Stromal cell of bone marrow (primary cell): ENCODE measurements at regions not wholly inside any gene's neighbourhood (a gene's known extent, or its start where the extent isn't known, plus 50 kb on each side); places are given as distances from the start of the nearest gene placed in this dataset.
A peak's percentile ranks its signal among the peaks of the same experiment; 100 is the strongest.

ENCODE experiments used
- DNase-seq: peaks from one replicate; pipeline ENCODE4 v3.0.0-alpha.2; 2012; ENCODE audit warnings: low read depth

- DNase-seq: peak; percentile 50
Measured at GRCh38 chr10:36171953-36172940, 530.2 kb upstream of the FZD8 start.

GRCh38 chr10:36171556-36171952 is 529.5 kb upstream of the FZD8 start:
- no peak for DNase-seq

DNA sequence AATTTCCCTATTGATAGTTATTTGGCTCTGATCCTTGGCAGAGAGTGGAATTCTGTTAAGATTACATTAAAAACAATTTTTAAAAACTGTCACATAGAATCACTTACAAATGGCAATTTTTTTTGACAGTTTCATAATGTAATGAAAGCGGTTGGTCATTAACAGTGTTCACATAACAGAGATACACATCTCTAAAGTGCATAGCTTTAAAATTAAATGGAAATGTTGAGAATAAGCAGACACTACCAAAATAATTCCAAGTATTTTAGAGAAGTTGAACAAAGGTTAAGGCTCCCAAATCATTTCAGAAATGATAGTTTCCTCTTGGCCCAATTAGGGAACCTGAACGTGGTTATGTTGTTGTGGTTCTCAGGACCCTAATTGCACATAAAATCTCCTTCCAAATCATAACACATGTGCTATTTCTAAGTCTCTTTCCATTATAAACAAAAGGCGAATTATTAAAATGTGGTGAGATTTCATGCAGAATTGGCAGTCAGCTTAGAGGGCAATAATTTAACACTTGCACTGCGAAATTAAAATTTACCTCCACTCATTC is 528.9 kb upstream of the FZD8 start:
- DNase-seq: no peak

GRCh38 chr10:36170142-36170719 is 528.1 kb upstream of the FZD8 start:
- no peak for DNase-seq

GRCh38 chr10:36168777-36169176 is 526.7 kb upstream of the FZD8 start:
- no peak for DNase-seq

DNA sequence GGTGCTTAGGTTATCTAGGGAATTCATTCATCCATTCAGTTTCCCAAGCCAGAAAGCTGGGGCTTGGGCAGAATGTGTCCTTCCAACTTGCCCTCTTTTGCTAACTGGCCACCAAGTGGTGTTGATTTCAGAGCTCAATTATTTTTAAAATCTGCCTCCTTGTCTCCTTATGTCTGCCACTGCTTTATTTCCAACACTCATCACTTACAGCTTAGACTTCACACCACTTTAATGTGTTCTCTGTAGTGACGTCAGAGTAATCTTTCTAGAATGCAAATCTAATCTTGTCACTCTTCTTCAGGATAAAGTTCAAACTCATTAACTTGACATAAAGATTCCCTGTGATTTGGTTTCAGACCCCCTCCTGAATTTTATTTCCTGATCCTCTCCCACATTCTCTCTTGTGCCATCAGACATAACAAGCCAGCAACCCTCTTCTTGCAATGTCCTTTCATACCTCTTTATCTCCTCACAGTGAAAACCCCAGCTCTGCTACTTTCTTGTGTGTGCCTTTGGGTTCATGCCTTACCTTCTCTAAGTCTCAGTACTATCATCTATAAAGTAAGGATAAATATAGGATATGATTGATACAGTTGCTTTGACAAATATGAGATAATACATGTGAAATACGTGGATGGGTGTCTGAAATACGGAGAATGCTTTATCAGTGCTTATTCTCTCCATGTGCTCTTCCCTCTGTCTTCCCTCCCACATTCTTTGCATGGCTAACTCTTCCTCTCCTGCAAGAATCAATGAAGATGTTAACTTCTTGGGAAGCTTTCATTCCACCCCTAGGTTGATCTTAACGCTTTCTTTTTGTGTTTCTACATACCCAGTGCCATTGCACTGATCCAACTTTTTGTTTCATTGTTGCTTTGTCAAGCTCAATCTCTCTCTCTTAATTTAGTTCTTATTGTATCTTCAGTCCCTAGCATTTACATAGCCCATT is 522.7 kb upstream of the FZD8 start:
- no peak for DNase-seq

GRCh38 chr10:36163827-36164226 is 521.7 kb upstream of the FZD8 start:
- no peak for DNase-seq

DNA sequence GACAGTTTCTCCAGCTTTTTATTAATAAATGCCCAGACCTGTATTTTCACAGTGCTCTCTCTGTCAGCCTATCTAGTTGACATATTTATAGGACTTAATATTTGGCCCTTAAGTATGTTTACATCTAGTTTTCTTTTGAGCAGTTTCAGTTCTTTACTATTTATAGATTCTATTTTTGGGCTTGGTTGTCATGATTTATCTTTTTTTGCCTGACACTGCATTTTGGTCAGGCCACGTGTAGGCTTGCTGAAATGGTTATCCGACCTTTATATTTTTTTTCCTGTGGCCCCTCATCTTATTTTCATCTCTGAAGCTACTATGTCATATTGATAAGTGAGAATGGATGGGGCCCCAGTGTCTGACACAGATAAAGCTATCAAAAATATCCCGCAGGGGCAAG is 515.4 kb upstream of the FZD8 start:
- DNase-seq: no peak

DNA sequence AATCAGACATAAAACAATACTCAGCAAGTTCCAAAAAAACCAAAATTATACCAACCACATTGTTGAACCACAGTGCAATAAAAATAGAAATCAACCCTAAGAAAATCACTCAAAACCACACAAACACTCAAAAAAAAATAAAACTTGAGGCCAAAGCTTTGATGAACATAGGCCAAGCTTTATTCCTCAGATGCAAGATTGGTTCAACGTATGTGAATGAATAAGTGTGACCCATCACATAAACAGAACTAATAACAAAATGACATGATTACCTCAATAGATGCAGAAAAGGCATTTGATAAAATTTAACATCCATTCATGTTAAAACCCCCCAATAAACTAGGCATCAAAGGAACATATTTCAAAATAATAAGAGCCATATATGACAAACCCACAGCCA is 506.1 kb upstream of the FZD8 start:
- DNase-seq: no peak

DNA sequence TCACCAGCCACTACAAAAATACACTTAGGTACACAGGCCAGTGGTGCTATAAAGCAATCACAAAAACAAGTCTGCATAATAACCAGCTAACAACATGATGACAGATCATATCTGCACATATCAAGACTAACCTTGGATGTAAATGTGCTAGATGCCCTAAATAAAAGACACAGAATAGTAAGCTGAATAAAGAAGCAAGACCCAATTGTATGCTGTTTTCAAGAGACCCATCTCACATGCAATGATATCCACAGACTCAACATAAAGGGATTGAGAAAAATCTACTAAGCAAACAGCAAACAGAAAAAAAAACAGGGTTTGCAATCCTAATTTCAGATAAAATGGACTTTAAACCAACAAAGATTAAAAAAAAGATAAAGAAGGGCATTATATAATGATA is 505.4 kb upstream of the FZD8 start:
- no peak for DNase-seq

GRCh38 chr10:36141856-36142560 is 499.9 kb upstream of the FZD8 start:
- peak; percentile 59 for DNase-seq

- DNase-seq: no peak
Measured at GRCh38 chr10:36129051-36129450, 487.0 kb upstream of the FZD8 start.

- DNase-seq: no peak
Measured at GRCh38 chr10:36126076-36126475, 484.0 kb upstream of the FZD8 start.

GRCh38 chr10:36119455-36119854 is 477.4 kb upstream of the FZD8 start:
- no peak for DNase-seq

DNA sequence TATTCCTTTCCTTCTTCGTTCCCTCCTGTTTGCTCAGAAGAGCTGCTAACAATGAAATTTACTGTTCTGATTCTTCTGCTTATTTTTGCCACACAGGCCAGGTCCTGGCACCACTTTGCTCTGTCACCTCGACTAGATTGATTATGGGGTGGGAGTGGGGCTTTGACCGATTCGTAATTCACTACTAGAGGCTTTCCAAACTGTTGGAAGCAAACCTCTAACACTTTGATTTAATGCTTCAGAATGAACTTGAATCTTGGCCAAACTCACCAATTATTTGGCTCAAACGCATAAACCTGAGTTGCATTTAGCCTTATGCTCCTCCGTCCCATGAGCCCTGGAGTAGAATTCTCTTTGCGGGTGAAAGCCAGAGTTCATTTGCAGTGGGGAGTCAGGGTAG is 476.2 kb upstream of the FZD8 start:
- DNase-seq: no peak

- DNase-seq: no peak
Measured at GRCh38 chr10:36117890-36118289, 475.8 kb upstream of the FZD8 start.

DNA sequence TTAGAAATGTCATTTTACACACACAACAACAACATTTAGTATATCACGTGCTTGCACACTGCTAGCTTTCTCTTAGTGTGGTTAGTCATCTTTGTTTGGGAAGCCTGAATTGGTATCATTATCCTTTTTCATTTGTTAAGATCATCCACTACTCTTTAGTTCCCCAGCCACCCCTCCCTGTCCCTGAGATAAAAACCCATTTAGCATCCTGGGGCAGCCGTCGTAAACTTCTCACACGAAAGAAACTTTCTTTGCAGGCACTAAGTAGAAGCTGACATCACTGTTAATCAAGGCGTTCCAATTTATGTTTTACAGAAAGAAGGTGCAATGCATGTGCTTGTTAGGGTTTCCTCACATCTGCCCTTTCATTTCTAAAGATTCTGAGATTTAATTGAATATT is 475.1 kb upstream of the FZD8 start:
- no peak for DNase-seq

DNA sequence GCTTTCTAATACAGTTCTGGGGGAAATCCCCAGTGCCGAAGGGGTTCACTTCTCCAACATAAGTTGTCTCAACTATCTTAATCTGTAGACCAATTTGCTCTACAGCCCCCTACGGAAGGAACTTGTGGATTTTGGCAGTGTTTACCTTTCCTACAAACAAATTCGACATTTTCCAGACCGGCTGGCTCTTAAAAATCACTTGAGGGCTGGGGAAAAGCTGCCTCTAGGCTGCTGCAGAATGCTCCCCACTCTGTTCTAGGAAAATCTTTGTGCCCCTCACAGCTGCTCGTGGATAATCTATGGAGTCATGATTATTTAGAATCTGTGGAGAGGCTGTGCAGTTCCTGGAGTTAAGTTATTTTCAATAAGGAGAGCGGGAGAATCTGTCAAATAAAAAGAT is 474.6 kb upstream of the FZD8 start:
- DNase-seq: no peak

- no peak for DNase-seq
Measured at GRCh38 chr10:36116040-36116439, 473.9 kb upstream of the FZD8 start.

- DNase-seq: no peak
Measured at GRCh38 chr10:36115364-36115763, 473.3 kb upstream of the FZD8 start.

GRCh38 chr10:36114913-36115312 is 472.8 kb upstream of the FZD8 start:
- DNase-seq: no peak

DNA sequence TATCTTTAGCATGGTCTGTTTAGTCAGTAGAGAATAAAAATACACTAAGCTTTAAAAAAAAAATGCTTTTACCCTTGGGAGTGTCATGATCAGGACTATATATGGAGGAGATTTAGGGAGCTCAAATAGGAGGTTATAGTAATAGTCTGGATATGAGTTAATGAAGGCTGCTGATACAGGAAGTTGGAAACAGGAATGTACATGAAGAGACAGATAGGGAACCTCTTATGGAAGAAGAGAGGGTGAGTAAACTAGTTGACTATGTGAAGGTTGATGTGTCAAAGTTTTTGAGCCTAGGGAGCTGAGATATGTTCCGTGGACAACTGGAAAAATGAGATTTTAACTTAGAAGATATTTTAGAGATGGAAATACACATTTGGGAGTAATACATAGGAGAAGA is 472.0 kb upstream of the FZD8 start:
- DNase-seq: no peak
